GM13976 (cell line): ENCODE measurements at regions not wholly inside any gene's neighbourhood (a gene's known extent, or its start where the extent isn't known, plus 50 kb on each side); places are given as distances from the start of the nearest gene placed in this dataset.

Experiments
- DNase-seq: peaks from one replicate; pipeline ENCODE4 v3.0.0; 2012; ENCODE audit warnings: low spot score
- in situ Hi-C: fragments of 300-500 bp; cut with MboI; formaldehyde crosslinking; loops from one replicate; pipeline ENCODE4 v1.12.0; 2022; ENCODE audit warnings: low sequenced_read_pairs, mixed read lengths, inconsistent platforms; ENCODE audit not compliant: unreplicated experiment
- TF ChIP-seq, protein P1 (sequence below): IDR thresholded peaks from 2 replicates; pipeline ENCODE4 v1.5.1; 2012; ENCODE audit warnings: borderline replicate concordance, mild to moderate bottlenecking; ENCODE audit not compliant: insufficient read depth; ENCODE audit errors: extremely low read depth, missing control alignments, control extremely low read depth

DNA sequence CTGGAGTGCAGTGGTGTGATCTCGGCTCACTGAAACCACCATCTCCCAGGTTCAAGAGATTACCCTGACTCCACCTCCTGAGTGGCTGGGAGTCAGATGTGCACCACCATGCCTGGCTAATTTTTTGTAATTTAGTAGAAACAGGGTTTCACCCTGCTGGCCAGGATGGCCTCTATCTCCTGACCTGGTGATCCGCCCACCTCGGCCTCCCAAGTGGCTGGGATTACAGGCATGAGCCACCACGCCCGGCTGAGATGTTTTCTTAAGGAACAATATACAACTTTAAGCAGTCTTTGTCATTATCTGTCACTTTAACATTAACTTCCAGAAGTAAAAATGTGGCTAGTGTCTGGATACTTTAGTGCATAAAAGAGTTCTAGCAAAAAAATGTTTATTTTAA, 272.6 kb upstream of the FAT3 start:
- in situ Hi-C loops: no loop called here
- no peak for DNase-seq
- TF ChIP-seq, protein P1, sequence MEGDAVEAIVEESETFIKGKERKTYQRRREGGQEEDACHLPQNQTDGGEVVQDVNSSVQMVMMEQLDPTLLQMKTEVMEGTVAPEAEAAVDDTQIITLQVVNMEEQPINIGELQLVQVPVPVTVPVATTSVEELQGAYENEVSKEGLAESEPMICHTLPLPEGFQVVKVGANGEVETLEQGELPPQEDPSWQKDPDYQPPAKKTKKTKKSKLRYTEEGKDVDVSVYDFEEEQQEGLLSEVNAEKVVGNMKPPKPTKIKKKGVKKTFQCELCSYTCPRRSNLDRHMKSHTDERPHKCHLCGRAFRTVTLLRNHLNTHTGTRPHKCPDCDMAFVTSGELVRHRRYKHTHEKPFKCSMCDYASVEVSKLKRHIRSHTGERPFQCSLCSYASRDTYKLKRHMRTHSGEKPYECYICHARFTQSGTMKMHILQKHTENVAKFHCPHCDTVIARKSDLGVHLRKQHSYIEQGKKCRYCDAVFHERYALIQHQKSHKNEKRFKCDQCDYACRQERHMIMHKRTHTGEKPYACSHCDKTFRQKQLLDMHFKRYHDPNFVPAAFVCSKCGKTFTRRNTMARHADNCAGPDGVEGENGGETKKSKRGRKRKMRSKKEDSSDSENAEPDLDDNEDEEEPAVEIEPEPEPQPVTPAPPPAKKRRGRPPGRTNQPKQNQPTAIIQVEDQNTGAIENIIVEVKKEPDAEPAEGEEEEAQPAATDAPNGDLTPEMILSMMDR: no peak

DNA sequence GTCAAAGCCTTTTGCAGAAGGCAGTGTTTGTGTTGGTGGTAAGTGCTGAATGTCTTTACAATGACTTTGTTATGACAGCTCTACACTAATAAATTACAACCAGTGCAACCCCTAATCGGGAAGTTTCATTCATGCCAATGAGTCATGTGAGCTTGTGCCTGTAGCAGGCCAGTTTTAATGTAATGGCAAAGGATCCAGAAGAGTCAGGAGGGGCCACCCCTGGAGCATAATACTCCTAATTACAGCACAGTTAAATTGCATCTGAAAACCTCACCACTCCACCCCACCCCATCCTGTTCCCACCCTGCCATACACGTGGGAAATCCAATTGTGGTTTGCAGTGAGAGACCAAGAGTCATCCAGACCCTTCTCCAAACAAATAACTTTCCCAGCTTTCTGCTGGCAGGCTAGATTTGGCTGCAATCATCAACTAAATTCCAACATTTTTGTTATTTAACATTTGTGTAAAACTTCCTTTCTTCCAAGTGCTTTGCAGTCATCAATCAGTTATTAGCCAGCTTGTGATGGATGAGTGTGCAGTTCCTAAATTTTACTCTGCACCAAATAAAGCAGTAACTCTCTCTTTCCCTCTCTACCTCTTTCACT, 277.3 kb upstream of the FAT3 start:
- in situ Hi-C loops: no loop called here
- TF ChIP-seq, protein P1: no peak
- DNase-seq: no peak

DNA sequence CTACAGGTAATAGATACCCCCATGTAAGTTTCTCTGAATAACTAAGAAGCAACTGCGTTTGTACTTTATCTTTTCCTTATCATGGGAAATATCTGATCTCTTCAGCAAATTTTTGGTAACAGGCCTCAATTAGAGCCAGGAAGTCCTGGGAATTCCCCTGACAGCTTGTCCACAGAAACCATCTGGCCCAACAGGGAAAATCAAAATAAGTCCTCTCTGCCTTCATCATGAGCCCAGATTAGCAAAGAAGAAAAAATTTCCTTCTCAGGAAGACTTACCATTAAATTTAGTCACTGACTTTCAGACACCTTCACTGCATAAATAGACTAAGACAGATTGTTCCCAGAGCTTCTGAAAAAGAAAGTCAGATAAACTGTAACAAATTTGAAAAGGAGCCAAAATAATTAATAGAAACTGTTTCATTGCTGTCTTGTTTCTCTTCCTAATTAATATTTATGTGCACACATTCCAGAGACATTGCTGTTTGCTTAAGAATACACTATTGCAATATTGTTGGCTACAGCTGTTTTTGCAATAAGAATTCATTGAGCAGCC, 278.1 kb upstream of the FAT3 start:
- TF ChIP-seq, protein P1: no peak
- in situ Hi-C loops: no loop called here
- no peak for DNase-seq

DNA sequence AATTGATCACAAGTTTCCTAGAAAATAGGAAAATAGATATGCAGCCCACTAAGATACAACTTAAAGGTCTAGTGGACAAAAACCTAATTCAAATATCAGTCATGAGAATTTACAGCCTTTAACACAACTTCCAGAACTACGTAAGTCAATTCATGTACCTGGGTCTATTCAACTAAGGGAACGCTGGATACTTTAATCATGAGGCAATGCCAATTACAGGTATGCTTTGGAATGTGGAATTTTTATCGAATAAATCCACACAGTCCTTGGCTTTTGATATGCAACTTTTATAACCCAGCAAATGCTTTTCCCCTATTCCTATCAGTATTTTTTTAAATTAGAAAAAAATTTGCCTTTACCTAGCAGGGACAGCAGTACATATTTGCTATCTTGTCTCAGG, 289.5 kb upstream of the FAT3 start:
- TF ChIP-seq, protein P1: no peak
- in situ Hi-C loops: no loop called here
- DNase-seq: no peak

DNA sequence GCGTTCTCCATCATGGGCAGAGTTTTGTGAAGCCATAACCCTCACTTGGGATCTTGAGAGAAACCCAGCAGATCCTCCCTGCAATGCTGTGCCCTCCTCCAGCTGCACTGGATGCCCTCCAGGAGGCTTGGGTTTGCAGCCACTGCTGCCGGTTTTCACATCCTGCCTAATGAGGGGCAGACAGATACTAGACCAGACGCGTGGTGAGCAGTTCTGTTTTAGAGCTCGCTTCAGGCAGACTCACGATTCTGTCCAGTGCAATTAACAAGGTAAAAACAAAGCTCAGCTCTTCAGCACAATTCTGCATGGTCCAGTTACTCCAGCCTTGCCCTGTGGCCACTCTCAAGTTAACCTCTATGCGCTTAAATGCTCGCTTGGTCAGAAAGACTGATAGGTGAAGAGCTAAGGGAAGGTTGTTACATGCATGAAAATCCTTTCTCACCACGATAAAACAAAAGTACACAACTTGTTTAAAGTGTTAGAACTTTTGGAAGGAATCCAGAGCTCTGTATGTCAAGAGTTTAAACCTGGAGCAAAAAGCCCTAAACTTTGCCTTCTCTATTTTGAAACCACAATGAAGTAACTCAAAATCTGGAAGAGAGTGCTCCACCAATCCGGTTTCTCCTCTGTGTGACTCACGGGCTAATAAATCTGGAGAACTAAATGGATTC, 292.3 kb upstream of the FAT3 start:
- TF ChIP-seq, protein P1: no peak
- no peak for DNase-seq
- in situ Hi-C loops: no loop called here

DNA sequence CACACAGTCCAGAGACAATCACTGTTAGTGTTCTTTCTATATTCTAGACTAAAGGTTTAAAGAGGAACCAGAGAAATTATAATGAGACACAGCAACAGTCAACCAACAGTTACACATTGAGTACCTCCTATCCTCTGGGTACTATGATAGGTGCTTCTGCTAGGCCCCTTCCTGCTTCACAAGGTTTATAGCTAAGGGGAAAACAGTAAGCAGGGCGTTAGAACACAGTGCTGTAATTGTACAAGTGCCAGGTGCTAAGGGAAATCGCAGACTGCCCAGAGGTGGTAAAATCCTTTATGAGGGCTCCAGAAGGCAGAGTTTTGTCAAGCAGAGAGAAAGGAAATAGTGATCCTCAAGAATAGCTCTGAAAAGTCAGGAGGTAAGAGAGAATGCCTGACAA, 297.2 kb upstream of the FAT3 start:
- in situ Hi-C loops: no loop called here
- TF ChIP-seq, protein P1: no peak
- DNase-seq: no peak
